ENCODE measurements at regions not wholly inside any gene's neighbourhood (a gene's known extent, or its start where the extent isn't known, plus 50 kb on each side); places are given as distances from the start of the nearest gene placed in this dataset.

- CTCF ChIA-PET = no interaction called here
- no peak for TF ChIP-seq POU2F2 (IDR thresholded peaks at IDR 0.05; ENCODE audit: borderline replicate concordance, low read depth, low read length)
- no peak for TF ChIP-seq ZBTB4 (CRISPR knock-in tag; IDR thresholded peaks at IDR 0.05)
- no peak for TF ChIP-seq PBX3 (IDR thresholded peaks at IDR 0.05; ENCODE audit: insufficient replicate concordance, low read depth, low read length)
- TF ChIP-seq EGR1 (IDR thresholded peaks at IDR 0.05; ENCODE audit: borderline replicate concordance in 1 of 2, low read depth in 2 of 2, low read length in 2 of 2) = no peak
- TF ChIP-seq SPI1 (IDR thresholded peaks at IDR 0.05; ENCODE audit: borderline replicate concordance, insufficient read depth, low read depth, low read length) = no peak
- TF ChIP-seq ELK1 (IDR thresholded peaks at IDR 0.05; ENCODE audit: low read depth, low read length) = no peak
- TF ChIP-seq TCF7 (IDR thresholded peaks at IDR 0.05; ENCODE audit: borderline replicate concordance) = no peak
- TF ChIP-seq MEF2A (IDR thresholded peaks at IDR 0.05; ENCODE audit: insufficient read depth, low read depth, low read length) = no peak
- no peak for TF ChIP-seq TAF1 (IDR thresholded peaks at IDR 0.05; ENCODE audit: borderline replicate concordance, low read depth, low read length)
- no peaks in the 10 kb centered on the region for H3K36me3 ChIP-seq (ENCODE audit: control insufficient read depth in 2 of 2, insufficient read depth in 2 of 2, low read length in 1 of 2)
Measured at GRCh38 chr16:64531401-64531800, 590.5 kb downstream of the CDH11 start.

More at GRCh38 chr16:64531401-64531800, 590.5 kb downstream of the CDH11 start:
- Histone ChIP-seq H3K9ac (ENCODE audit: control insufficient read depth, insufficient read depth, low read length) (no peak overlapping the region), H3K79me2 (ENCODE audit: control insufficient read depth, insufficient read depth, low read length) (no peaks in the 10 kb centered on the region), H3K4me1 (ENCODE audit: control insufficient read depth, insufficient read depth, low read length) (no peaks in the 10 kb centered on the region), H2AFZ (ENCODE audit: control insufficient read depth, low read depth, low read length) (no peak overlapping the region), H3K4me3 (no peak overlapping the region), H3K27me3 (replicated peaks in 1 of 2; ENCODE audit: control insufficient read depth in 2 of 2, insufficient read depth in 2 of 2, low read length in 1 of 2) (no peaks in the 10 kb centered on the region), H3K27ac (ENCODE audit: control insufficient read depth, insufficient read depth) (no peak overlapping the region), H3K9me3 (replicated peaks; ENCODE audit: control insufficient read depth, insufficient read depth, low read length) (no peaks in the 10 kb centered on the region), H4K20me1 (ENCODE audit: control insufficient read depth, insufficient read depth) (no peaks in the 10 kb centered on the region), H3K4me2 (ENCODE audit: control insufficient read depth, insufficient read depth) (no peak overlapping the region)
- BruUV-seq (replicated peaks) = no TSS peak
- ChIA-PET SMC1A (ENCODE audit: uncharacterized antibody, unreplicated experiment) (no interaction called here), POLR2A (no interaction called here), RAD21 (ENCODE audit: unreplicated experiment) (no interaction called here)
- DNase-seq (ENCODE audit: low read depth, low spot score) = no peak
- intact Hi-C loops (cut with micrococcal nuclease; ENCODE audit: unreplicated experiment) (no loop called here), in situ Hi-C loops (cut with MboI) (no loop called here)
- no peak for ATAC-seq
- FAIRE-seq = no peak
- WGBS (ENCODE audit: insufficient coverage, insufficient replicate concordance, low lambda C conversion rate, missing lambda C conversion rate) = 4% methylated on average over 3 of the region's 3 CpGs
